HEK293 (cell line): ENCODE measurements at regions not wholly inside any gene's neighbourhood (a gene's known extent, or its start where the extent isn't known, plus 50 kb on each side); places are given as distances from the start of the nearest gene placed in this dataset.

ENCODE experiments used
- CTCF ChIA-PET: fragments of 350-600 bp; formaldehyde crosslinking; extraction: SDS; loops from one replicate; lab custom pipeline; 2021; ENCODE audit warnings: antibody characterized with exemption; lab: Yijun Ruan, JAX
- POLR2A ChIA-PET: fragments of 300-600 bp; formaldehyde crosslinking; extraction: SDS; loops from one replicate; lab custom pipeline; 2020; ENCODE audit warnings: antibody characterized with exemption, inconsistent platforms; lab: Yijun Ruan, JAX
- H3K27ac ChIP-seq: fragments of 200-500 bp; sonication (Bioruptor generic); 2 replicates; pipeline ENCODE4 v1.5.1; 2014; ENCODE audit warnings: low read depth, low read length, control low read depth, inconsistent platforms; ENCODE audit errors: extremely low read depth
- H3K36me3 ChIP-seq, 2 experiments: fragments of 200-500 bp in 1 of 2; sonication (Bioruptor generic) in 1 of 2; 1 replicate in 1 of 2; 2 replicates in 1 of 2; pipeline ENCODE4 v1.5.1; 2014 to 2017; ENCODE audit warnings: inconsistent platforms in 2 of 2, low read length in 2 of 2; ENCODE audit not compliant: control insufficient read depth in 2 of 2, insufficient read depth in 1 of 2
- H3K4me1 ChIP-seq: fragments of 200-500 bp; sonication (Bioruptor generic); 2 replicates; pipeline ENCODE4 v1.5.1; 2014; ENCODE audit warnings: mild to moderate bottlenecking, low read length, inconsistent platforms; ENCODE audit not compliant: control insufficient read depth, insufficient read depth
- H3K4me3 ChIP-seq: 2 replicates; pipeline ENCODE4 v1.5.1; 2011; ENCODE audit warnings: low read depth, mild to moderate bottlenecking, control low read depth, low read length, moderate library complexity
- H3K9me3 ChIP-seq: fragments of 200-500 bp; sonication (Bioruptor generic); 2 replicates; pipeline ENCODE4 v1.5.1; 2014; ENCODE audit warnings: low read depth, low read length, inconsistent platforms; ENCODE audit not compliant: control insufficient read depth, insufficient read depth
- HOXD13 ChIP-seq: sonication (generic); formaldehyde crosslinking; IDR thresholded peaks from 2 replicates; pipeline ENCODE4 v1.8.0; 2022; ENCODE audit warnings: missing genetic modification reagents, borderline replicate concordance
- KLF9 ChIP-seq: fragments of 450-650 bp; formaldehyde crosslinking; IDR thresholded peaks from 2 replicates; pipeline ENCODE4 v1.5.1; 2016; ENCODE audit warnings: missing biosample characterization, missing genetic modification characterization, low read depth
- ZBTB21 ChIP-seq: fragments of 450-650 bp; formaldehyde crosslinking; IDR thresholded peaks from 2 replicates; pipeline ENCODE4 v1.5.1; 2017; ENCODE audit warnings: missing biosample characterization, missing genetic modification characterization
- ZBTB7A ChIP-seq: fragments of 450-650 bp; formaldehyde crosslinking; IDR thresholded peaks from 2 replicates; pipeline ENCODE4 v1.5.1; 2016; ENCODE audit warnings: low read depth, missing biosample characterization, missing genetic modification characterization
- ZFP41 ChIP-seq: fragments of 450-650 bp; formaldehyde crosslinking; IDR thresholded peaks from 2 replicates; pipeline ENCODE4 v1.5.1; 2016; ENCODE audit warnings: missing biosample characterization, missing genetic modification characterization, borderline replicate concordance
- ZFP69B ChIP-seq: fragments of 450-650 bp; formaldehyde crosslinking; IDR thresholded peaks from 2 replicates; pipeline ENCODE4 v1.5.1; 2016; ENCODE audit warnings: missing biosample characterization, missing genetic modification characterization
- ZIC2 ChIP-seq: fragments of 450-650 bp; formaldehyde crosslinking; IDR thresholded peaks from 2 replicates; pipeline ENCODE4 v1.5.1; 2016; ENCODE audit warnings: missing biosample characterization, missing genetic modification characterization
- ZNF133 ChIP-seq: fragments of 450-650 bp; formaldehyde crosslinking; IDR thresholded peaks from 2 replicates; pipeline ENCODE4 v1.5.1; 2016; ENCODE audit warnings: missing biosample characterization, missing genetic modification characterization
- ZNF155 ChIP-seq: fragments of 450-650 bp; formaldehyde crosslinking; IDR thresholded peaks from 2 replicates; pipeline ENCODE4 v1.5.1; 2016; ENCODE audit warnings: missing biosample characterization, missing genetic modification characterization
- ZNF175 ChIP-seq: fragments of 450-650 bp; formaldehyde crosslinking; IDR thresholded peaks from 2 replicates; pipeline ENCODE4 v1.5.1; 2016; ENCODE audit warnings: missing biosample characterization, missing genetic modification characterization
- ZNF214 ChIP-seq: fragments of 450-650 bp; formaldehyde crosslinking; IDR thresholded peaks from 2 replicates; pipeline ENCODE4 v1.5.1; 2017; ENCODE audit warnings: missing biosample characterization, mild to moderate bottlenecking, missing genetic modification characterization, borderline replicate concordance
- ZNF248 ChIP-seq: fragments of 450-650 bp; formaldehyde crosslinking; IDR thresholded peaks from 2 replicates; pipeline ENCODE4 v1.5.1; 2017; ENCODE audit warnings: missing biosample characterization, missing genetic modification characterization
- ZNF292 ChIP-seq: fragments of 450-650 bp; formaldehyde crosslinking; IDR thresholded peaks from 2 replicates; pipeline ENCODE4 v1.5.1; 2016; ENCODE audit warnings: low read depth, missing biosample characterization, missing genetic modification characterization, borderline replicate concordance
- ZNF354C ChIP-seq: fragments of 450-650 bp; formaldehyde crosslinking; IDR thresholded peaks from 2 replicates; pipeline ENCODE4 v1.5.1; 2016; ENCODE audit warnings: missing biosample characterization, missing genetic modification characterization, low read depth, borderline replicate concordance
- ZNF394 ChIP-seq: fragments of 450-650 bp; formaldehyde crosslinking; IDR thresholded peaks from 2 replicates; pipeline ENCODE4 v1.5.1; 2016; ENCODE audit warnings: missing biosample characterization, missing genetic modification characterization, mild to moderate bottlenecking, moderate library complexity, borderline replicate concordance
- ZNF48 ChIP-seq: fragments of 450-650 bp; formaldehyde crosslinking; IDR thresholded peaks from 2 replicates; pipeline ENCODE4 v1.5.1; 2016; ENCODE audit warnings: missing biosample characterization, missing genetic modification characterization
- ZNF529 ChIP-seq: fragments of 450-650 bp; formaldehyde crosslinking; IDR thresholded peaks from 2 replicates; pipeline ENCODE4 v1.5.1; 2017; ENCODE audit warnings: missing genetic modification characterization, missing biosample characterization; ENCODE audit not compliant: insufficient replicate concordance
- ZNF549 ChIP-seq: fragments of 450-650 bp; IDR thresholded peaks from 2 replicates; pipeline ENCODE4 v1.5.1; 2018; ENCODE audit warnings: missing biosample characterization, missing genetic modification characterization, mild to moderate bottlenecking, inconsistent platforms, moderate library complexity
- ZNF777 ChIP-seq: fragments of 450-650 bp; formaldehyde crosslinking; IDR thresholded peaks from 2 replicates; pipeline ENCODE4 v1.5.1; 2017; ENCODE audit warnings: missing biosample characterization, missing genetic modification characterization, borderline replicate concordance
- TF ChIP-seq, protein P1 (sequence below): fragments of 450-650 bp; formaldehyde crosslinking; IDR thresholded peaks from 2 replicates; pipeline ENCODE4 v1.5.1; 2017; ENCODE audit warnings: missing biosample characterization, missing genetic modification characterization
- TF ChIP-seq, protein P2 (sequence below): fragments of 450-650 bp; formaldehyde crosslinking; IDR thresholded peaks from 2 replicates; pipeline ENCODE4 v1.5.1; 2016; ENCODE audit warnings: missing biosample characterization, missing genetic modification characterization

DNA sequence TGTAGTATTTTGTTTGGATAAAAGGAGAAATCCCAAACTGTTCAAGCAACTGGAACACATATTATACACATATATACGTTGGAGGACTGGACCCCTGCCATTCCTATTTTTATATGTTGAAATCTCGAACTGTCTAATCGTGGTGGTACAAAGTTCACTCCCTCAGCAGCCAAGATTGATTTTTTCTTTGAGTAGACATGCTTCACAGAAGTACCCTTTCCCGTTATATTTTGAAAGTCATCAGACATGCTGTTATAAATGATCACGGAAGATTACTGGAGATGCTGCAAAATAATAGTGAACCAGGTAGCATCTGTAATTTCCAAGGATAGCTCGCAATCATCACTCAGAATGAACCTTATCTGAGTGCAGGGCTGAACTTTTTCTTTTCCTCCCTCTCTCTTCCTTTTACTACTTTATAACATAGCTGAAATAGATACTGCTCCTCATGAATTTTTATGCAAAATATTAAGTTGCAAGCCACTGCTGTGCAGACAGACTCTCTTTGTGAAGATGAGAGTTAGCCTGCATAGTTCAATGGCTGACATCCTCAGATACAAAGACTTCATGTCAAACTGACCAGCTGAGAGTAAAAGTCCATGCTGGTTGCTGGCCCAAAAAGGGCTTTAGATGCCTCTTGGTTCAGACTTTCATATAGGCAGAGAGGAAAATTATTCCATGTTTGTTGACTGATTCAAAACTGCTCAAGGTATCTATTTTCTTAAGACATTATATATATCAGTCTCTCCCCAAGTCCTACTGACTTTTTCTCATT lies 451.9 kb downstream of the TMEM38B start:
- no peaks in the 10 kb centered on the region for H3K9me3 ChIP-seq
- TF ChIP-seq ZBTB7A (tag by site-specific recombination): no peak
- TF ChIP-seq ZNF529 (tag by site-specific recombination): no peak
- TF ChIP-seq ZNF777 (tag by site-specific recombination): no peak
- TF ChIP-seq ZNF394: no peak
- TF ChIP-seq, protein P1, sequence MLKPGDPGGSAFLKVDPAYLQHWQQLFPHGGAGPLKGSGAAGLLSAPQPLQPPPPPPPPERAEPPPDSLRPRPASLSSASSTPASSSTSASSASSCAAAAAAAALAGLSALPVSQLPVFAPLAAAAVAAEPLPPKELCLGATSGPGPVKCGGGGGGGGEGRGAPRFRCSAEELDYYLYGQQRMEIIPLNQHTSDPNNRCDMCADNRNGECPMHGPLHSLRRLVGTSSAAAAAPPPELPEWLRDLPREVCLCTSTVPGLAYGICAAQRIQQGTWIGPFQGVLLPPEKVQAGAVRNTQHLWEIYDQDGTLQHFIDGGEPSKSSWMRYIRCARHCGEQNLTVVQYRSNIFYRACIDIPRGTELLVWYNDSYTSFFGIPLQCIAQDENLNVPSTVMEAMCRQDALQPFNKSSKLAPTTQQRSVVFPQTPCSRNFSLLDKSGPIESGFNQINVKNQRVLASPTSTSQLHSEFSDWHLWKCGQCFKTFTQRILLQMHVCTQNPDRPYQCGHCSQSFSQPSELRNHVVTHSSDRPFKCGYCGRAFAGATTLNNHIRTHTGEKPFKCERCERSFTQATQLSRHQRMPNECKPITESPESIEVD: no peak
- TF ChIP-seq ZNF214 (tag by site-specific recombination): no peak
- TF ChIP-seq ZNF133 (tag by site-specific recombination): no peak
- TF ChIP-seq ZBTB21 (tag by site-specific recombination): no peak
- TF ChIP-seq ZNF354C (tag by site-specific recombination): no peak
- TF ChIP-seq ZNF175 (tag by site-specific recombination): no peak
- TF ChIP-seq KLF9 (tag by site-specific recombination): no peak
- no peak for TF ChIP-seq HOXD13 (CRISPR knock-in tag)
- TF ChIP-seq, all 188 proteins: peak for 0
- no peak overlapping the region for H3K27ac ChIP-seq
- no peak overlapping the region for H3K4me3 ChIP-seq
- H3K4me1 ChIP-seq: no peaks in the 10 kb centered on the region
- ChIA-PET CTCF (no interaction called here), POLR2A (no interaction called here)
- no peaks in the 10 kb centered on the region for H3K36me3 ChIP-seq

- Histone ChIP-seq H3K9me3 (no peaks in the 10 kb centered on the region), H3K27ac (no peak overlapping the region), H3K4me1 (no peaks in the 10 kb centered on the region), H3K36me3 (no peaks in the 10 kb centered on the region), H3K4me3 (no peak overlapping the region)
- ChIA-PET POLR2A (no interaction called here), CTCF (no interaction called here)
- TF ChIP-seq ZFP41 (tag by site-specific recombination) (no peak), ZNF292 (tag by site-specific recombination) (no peak), ZNF248 (no peak), ZNF549 (tag by site-specific recombination) (no peak), ZFP69B (tag by site-specific recombination) (no peak), ZIC2 (tag by site-specific recombination) (no peak), ZNF155 (tag by site-specific recombination) (no peak), ZNF48 (tag by site-specific recombination) (no peak)
- TF ChIP-seq, protein P2, sequence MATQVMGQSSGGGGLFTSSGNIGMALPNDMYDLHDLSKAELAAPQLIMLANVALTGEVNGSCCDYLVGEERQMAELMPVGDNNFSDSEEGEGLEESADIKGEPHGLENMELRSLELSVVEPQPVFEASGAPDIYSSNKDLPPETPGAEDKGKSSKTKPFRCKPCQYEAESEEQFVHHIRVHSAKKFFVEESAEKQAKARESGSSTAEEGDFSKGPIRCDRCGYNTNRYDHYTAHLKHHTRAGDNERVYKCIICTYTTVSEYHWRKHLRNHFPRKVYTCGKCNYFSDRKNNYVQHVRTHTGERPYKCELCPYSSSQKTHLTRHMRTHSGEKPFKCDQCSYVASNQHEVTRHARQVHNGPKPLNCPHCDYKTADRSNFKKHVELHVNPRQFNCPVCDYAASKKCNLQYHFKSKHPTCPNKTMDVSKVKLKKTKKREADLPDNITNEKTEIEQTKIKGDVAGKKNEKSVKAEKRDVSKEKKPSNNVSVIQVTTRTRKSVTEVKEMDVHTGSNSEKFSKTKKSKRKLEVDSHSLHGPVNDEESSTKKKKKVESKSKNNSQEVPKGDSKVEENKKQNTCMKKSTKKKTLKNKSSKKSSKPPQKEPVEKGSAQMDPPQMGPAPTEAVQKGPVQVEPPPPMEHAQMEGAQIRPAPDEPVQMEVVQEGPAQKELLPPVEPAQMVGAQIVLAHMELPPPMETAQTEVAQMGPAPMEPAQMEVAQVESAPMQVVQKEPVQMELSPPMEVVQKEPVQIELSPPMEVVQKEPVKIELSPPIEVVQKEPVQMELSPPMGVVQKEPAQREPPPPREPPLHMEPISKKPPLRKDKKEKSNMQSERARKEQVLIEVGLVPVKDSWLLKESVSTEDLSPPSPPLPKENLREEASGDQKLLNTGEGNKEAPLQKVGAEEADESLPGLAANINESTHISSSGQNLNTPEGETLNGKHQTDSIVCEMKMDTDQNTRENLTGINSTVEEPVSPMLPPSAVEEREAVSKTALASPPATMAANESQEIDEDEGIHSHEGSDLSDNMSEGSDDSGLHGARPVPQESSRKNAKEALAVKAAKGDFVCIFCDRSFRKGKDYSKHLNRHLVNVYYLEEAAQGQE (tag by site-specific recombination): no peak
- TF ChIP-seq, all 188 proteins: peak for 0
Observed at GRCh38 chr9:106146886-106147285, 452.5 kb downstream of the TMEM38B start.
